ENCODE measurements at regions not wholly inside any gene's neighbourhood (a gene's known extent, or its start where the extent isn't known, plus 50 kb on each side); places are given as distances from the start of the nearest gene placed in this dataset.

DNA sequence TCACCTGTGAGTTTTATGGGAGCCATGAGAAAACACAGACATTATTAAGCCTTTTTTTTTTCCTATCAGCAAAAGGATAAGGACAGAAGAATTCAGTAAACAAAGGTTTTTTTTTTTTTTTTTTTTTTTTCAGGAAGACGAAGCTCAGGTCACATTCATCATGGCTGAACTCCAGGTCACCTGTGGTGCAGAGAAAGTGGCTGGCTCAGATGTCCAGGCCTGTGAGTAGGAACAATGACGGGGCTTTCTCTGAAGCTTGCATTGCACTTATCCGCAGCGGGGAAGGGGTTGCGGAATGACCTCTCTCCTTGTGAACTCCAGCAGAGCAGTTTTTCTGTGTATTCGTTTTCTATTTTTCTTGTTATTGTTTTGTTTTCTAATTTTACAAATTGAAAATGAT lies 759.6 kb upstream of the TMEM132C start:
- FAIRE-seq: no peak
- TF ChIP-seq, protein P1, sequence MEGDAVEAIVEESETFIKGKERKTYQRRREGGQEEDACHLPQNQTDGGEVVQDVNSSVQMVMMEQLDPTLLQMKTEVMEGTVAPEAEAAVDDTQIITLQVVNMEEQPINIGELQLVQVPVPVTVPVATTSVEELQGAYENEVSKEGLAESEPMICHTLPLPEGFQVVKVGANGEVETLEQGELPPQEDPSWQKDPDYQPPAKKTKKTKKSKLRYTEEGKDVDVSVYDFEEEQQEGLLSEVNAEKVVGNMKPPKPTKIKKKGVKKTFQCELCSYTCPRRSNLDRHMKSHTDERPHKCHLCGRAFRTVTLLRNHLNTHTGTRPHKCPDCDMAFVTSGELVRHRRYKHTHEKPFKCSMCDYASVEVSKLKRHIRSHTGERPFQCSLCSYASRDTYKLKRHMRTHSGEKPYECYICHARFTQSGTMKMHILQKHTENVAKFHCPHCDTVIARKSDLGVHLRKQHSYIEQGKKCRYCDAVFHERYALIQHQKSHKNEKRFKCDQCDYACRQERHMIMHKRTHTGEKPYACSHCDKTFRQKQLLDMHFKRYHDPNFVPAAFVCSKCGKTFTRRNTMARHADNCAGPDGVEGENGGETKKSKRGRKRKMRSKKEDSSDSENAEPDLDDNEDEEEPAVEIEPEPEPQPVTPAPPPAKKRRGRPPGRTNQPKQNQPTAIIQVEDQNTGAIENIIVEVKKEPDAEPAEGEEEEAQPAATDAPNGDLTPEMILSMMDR (IDR thresholded peaks at IDR 0.05; ENCODE audit: insufficient read depth, missing control alignments): no peak

DNA sequence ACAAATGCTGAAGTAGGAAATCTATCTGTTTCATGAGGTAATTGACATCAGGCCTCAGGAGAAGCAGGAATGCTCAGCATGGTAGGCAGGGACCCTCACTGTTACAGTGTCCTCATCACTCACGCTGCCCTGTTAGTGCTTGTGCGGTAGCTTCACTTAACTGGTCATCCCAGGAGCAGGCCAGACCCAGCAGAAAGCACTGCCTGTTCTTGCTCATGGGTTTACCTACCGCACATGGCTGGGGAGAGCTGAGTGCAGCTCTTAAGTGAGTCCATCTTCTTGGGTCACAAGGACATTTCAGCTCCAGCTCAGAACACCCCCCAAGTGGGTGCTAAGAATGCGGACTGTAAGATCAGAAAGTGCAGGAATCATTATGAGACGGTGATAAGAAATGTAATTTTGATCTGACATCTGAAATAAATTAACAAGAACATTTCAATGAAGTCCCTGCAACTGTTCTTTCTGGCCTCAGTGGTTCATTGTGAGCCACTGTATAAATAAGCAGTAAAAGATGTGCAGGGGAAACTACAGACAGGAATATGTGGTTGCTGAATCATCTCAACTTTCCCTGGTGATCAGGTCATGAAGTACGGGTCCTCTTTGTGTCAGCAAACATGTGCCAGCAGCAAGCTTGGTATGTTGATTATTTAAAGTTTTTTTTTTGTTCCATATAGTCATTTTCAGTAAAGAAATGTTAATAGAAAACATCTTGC lies 757.7 kb upstream of the TMEM132C start:
- DNase-seq (ENCODE audit: insufficient read length, low spot score) (no peak), FAIRE-seq (no peak)
- TF ChIP-seq, protein P1 (IDR thresholded peaks at IDR 0.05; ENCODE audit: insufficient read depth, missing control alignments): no peak

More for the DNA sequence above, 759.6 kb upstream of the TMEM132C start:
- no peak for DNase-seq (ENCODE audit: insufficient read length, low spot score)

DNA sequence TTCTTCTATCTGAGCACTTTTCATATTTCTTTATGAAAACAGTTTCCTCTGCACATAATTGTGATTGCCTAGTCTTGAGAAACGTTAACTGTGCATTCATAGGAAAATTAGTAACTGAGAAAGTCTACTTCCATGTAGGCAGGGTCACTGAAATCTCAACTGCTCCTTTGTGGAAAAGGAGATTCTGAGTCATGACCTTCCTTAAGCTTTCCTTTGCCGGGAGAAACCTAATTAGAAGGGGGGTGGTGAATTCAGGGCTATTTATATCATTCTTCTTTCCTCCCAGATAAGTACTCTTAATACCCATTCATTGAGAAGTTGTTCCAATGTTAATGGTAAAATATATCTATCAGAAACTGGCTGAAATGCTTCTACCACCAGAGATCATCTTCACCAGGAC lies 751.0 kb upstream of the TMEM132C start:
- TF ChIP-seq, protein P1 (IDR thresholded peaks at IDR 0.05; ENCODE audit: insufficient read depth, missing control alignments): no peak
- DNase-seq (ENCODE audit: insufficient read length, low spot score): no peak
- FAIRE-seq: no peak

DNA sequence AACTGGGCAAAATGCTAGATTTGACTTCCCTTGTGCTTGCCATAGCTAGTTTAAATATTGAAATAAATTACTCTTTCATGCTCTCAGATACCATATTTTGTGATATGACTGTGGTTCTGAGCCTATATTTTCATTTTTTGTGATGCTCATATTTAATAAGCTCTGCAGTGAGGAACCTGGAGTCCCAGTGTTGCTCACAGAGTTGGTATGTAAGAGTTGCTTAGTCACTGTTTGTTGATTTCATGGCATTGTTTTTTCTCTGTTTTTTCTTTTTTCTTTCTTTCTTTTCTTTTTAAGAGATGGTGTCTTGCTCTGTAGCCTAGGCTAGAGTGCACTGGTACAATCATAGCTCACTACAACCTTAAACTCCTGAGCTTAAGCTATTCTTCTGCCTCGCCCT lies 750.5 kb upstream of the TMEM132C start:
- TF ChIP-seq, protein P1 (IDR thresholded peaks at IDR 0.05; ENCODE audit: insufficient read depth, missing control alignments): no peak
- FAIRE-seq: no peak
- no peak for DNase-seq (ENCODE audit: insufficient read length, low spot score)

DNA sequence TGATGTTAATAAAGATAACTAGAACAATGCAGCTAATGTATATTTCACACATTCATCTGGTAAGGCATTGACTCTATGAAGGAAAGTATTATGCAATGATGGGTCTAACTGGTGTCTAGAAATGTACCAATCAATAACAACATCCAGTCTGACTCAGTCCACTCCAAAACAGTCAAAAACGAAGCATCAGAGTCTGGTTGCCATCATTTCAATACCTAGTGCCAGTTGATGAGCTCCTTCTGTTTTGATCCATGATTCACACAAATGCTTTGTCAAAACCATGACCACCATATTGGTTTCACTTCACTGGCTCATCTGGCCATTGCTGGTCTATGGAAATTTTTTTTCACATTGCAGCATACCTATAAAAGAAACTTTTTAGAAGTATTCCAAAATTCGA lies 747.2 kb upstream of the TMEM132C start:
- FAIRE-seq: no peak
- no peak for DNase-seq (ENCODE audit: insufficient read length, low spot score)
- TF ChIP-seq, protein P1 (IDR thresholded peaks at IDR 0.05; ENCODE audit: insufficient read depth, missing control alignments): no peak

DNA sequence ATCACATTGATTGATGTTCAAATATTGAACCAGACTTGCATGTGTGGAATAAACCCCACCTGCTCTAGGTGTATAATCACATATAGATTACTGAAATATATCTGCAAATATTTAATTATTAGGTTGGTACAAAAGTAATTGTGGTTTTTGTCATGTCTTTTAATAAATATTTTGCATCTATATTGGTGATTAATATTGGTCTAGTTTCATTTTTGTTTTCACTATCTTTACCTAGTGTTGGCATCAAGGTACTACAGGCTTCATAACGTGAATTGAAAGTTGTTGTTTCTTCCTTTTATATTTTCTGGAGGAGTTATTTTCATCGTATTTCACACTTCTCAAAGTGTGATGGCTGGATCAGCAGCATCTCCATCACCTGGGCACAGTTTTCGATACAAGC lies 740.0 kb upstream of the TMEM132C start:
- TF ChIP-seq, protein P1 (IDR thresholded peaks at IDR 0.05; ENCODE audit: insufficient read depth, missing control alignments): no peak
- DNase-seq (ENCODE audit: insufficient read length, low spot score) (no peak), FAIRE-seq (no peak)

DNA sequence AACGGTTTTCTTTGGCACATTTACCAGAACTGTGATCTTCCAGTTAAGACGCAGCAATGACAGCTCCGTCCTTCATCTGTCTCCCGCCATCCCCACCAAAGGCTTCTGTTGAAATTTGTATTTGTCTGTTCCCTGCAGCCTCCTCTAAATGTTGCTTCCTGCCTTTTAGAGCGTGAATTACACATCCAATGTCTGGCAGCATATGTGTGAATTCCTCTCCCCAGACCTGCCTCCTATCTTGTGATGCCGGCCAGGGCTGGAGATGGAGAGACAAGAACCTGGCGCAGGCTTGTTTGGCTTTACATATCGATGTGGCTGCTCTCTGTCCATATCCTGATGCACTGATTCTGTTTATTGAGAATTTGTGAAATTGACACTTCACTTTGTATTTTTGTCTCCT lies 738.4 kb upstream of the TMEM132C start:
- no peak for DNase-seq (ENCODE audit: insufficient read length, low spot score)
- no peak for FAIRE-seq
- TF ChIP-seq, protein P1 (IDR thresholded peaks at IDR 0.05; ENCODE audit: insufficient read depth, missing control alignments): no peak
